Brain microvascular endothelial cell (primary cell): ENCODE measurements at regions not wholly inside any gene's neighbourhood (a gene's known extent, or its start where the extent isn't known, plus 50 kb on each side); places are given as distances from the start of the nearest gene placed in this dataset.

Experiments
- DNase-seq: peaks from one replicate; pipeline ENCODE4 v3.0.0-alpha.2; 2020
- H3K27ac ChIP-seq: fragments of 250-450 bp; sonication (Bioruptor Pico); 2 replicates; pipeline ENCODE4 v1.5.1; 2020; ENCODE audit warnings: mild to moderate bottlenecking, moderate library complexity
- H3K27me3 ChIP-seq: fragments of 250-450 bp; sonication (Bioruptor Pico); replicated peaks from 2 replicates; pipeline ENCODE4 v1.5.1; 2020; ENCODE audit warnings: mild to moderate bottlenecking
- H3K36me3 ChIP-seq: fragments of 250-450 bp; sonication (Bioruptor Pico); replicated peaks from 2 replicates; pipeline ENCODE4 v1.5.1; 2020; ENCODE audit warnings: mild to moderate bottlenecking
- H3K4me3 ChIP-seq: 2 replicates; pipeline ENCODE4 v1.5.1; 2011; ENCODE audit warnings: low read depth, mild to moderate bottlenecking, control low read depth, low read length, moderate library complexity
- in situ Hi-C: cut with HindIII; loops from 2 replicates; pipeline ENCODE4 v1.10.0; 2017; ENCODE audit warnings: low sequenced_read_pairs, low pct_ligation_motif_present
- TF ChIP-seq, protein P1 (sequence below): IDR thresholded peaks from 2 replicates; pipeline ENCODE4 v1.5.1; 2011; ENCODE audit warnings: low read depth, mild to moderate bottlenecking, moderate library complexity, low read length, control low read depth, inconsistent platforms; ENCODE audit errors: missing control alignments

DNA sequence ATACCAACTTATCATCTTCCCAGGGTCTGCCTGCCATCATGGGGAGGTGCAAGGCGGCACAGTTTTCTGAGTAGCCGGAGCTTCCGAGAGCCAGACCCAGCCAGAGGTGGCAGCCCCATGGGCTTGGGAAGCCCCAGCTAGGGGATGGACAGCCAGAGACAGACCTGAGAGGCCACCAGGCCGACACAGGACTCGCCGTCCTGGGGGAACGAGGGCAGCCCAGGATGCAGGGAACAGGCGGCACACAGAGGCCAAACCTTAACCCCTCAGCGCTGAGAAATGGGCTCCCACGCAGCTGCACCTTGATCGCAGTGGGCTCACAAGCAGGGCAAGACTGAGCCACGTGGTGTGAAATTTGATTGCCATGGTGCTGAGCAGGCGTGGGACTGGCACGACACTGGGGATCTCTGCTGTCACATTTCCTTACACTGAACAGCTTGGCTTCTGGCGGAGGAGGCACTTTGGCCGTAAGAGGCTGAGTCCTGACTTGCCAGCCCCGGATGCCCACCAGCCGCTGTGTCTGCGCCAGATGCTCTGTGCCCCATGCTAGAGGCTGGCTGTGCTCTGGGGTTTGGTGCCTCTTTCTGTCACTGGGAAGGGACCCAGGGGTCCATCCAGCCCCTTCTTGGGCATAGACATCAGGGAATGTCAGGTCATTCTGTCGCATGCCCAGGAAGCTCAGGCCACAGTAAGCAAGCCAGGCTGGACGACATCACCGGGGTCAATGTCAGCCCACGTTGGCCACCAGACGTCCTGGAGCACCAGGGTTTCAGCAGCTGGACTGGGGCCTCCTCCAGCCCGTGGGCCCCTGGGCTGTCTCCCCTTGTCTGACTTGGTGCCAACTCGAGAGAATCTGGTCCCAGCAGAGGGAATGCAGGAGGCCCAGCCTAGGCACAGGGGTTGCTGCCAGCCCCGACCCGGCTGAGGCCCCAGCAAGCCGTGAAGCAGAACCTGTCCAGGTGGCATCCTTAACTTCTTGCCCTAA, 312.1 kb upstream of the MYT1L start:
- in situ Hi-C loops: no loop called here
- Histone ChIP-seq H3K36me3 (no peaks in the 10 kb centered on the region), H3K4me3 (no peak overlapping the region), H3K27me3 (no peaks in the 10 kb centered on the region), H3K27ac (no peak overlapping the region)
- DNase-seq: no peak
- TF ChIP-seq, protein P1, sequence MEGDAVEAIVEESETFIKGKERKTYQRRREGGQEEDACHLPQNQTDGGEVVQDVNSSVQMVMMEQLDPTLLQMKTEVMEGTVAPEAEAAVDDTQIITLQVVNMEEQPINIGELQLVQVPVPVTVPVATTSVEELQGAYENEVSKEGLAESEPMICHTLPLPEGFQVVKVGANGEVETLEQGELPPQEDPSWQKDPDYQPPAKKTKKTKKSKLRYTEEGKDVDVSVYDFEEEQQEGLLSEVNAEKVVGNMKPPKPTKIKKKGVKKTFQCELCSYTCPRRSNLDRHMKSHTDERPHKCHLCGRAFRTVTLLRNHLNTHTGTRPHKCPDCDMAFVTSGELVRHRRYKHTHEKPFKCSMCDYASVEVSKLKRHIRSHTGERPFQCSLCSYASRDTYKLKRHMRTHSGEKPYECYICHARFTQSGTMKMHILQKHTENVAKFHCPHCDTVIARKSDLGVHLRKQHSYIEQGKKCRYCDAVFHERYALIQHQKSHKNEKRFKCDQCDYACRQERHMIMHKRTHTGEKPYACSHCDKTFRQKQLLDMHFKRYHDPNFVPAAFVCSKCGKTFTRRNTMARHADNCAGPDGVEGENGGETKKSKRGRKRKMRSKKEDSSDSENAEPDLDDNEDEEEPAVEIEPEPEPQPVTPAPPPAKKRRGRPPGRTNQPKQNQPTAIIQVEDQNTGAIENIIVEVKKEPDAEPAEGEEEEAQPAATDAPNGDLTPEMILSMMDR: no peak

DNA sequence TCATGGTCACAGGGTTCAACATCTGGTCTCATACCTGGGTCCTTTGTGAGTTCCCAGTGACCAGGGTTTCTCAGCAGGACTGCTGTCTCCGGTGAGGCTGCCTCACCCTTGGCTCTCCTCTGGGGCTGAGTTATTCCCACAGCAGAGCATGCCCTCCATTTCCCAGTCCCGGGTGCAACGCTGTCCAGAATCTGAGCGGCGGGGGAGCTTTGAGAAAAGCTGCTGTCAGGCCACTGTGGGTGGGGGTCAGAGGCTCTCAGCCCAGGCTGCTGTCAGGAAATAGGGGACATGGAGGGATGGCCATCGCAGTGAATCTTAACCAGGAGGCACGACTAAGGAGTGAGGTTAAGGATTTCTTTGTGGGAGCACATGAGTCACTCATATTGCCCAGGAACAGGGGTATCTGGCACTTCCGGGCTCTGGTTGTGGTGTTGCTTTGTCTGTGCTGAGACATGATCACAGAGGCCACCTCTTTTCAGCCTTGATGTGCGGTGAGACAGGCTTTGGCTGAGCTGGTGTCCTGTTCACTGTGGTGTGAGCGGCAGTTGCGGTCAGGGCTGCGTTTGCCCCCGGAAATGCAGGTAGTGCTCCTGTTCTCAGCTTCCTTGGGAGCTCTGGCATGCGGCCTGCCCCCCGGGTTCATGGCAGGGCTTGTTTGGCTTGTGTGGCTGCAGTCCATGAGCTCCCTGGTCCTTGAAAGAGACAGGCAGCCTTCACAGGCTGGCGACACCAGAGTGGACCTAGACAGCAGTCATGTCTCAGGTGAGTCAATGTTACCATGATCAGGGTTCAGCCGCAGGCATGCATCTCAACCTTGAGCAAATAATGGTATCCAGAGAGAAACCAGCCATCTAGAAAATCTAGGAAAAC, 310.7 kb upstream of the MYT1L start:
- H3K27ac ChIP-seq: no peak overlapping the region
- no peaks in the 10 kb centered on the region for H3K27me3 ChIP-seq
- no peak overlapping the region for H3K4me3 ChIP-seq
- in situ Hi-C loops: no loop called here
- TF ChIP-seq, protein P1: no peak
- H3K36me3 ChIP-seq: no peaks in the 10 kb centered on the region
- DNase-seq: no peak

DNA sequence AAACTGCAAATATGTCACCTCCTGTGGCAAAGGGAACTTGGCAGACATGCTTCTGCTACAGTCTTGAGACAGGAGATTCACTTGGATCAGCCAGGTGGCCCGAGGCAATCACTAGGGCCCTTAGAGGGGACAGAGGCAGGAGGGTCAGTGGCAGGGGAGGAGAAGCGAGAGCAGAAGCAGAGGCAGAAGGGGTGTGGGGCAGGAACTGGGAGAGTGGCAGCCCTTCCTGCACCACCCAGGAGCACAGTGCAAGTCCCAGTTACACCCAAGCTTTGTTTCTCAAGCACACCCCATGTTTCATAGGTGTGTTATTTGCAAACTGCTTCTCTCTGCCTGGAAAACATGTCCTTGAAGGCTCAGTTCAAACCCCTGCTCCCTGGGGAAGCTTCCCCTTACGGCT, 309.7 kb upstream of the MYT1L start:
- TF ChIP-seq, protein P1: no peak
- Histone ChIP-seq H3K27ac (no peak overlapping the region), H3K4me3 (no peak overlapping the region), H3K27me3 (no peaks in the 10 kb centered on the region), H3K36me3 (no peaks in the 10 kb centered on the region)
- in situ Hi-C loops: no loop called here
- no peak for DNase-seq

DNA sequence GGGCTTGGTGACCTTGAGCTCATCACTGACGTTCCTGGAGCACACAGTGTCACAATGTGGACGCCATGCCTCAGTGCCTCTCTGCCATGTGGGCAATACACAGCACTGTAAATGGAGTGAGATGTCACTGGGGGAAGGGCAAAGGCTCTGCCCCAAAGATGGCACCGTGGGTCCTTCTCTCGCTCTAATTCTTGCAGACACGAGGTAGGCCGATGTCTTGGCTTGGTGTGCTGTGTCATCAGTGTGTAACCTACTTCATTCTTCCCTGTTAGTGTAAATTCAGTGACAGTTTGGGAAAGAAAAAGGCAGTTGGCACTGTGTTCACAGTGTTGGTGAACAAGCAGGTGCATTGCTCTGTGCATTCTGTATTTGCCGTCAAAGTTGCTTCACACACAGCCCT, 309.3 kb upstream of the MYT1L start:
- TF ChIP-seq, protein P1: no peak
- no peak for DNase-seq
- no peaks in the 10 kb centered on the region for H3K27me3 ChIP-seq
- in situ Hi-C loops: no loop called here
- no peak overlapping the region for H3K27ac ChIP-seq
- no peak overlapping the region for H3K4me3 ChIP-seq
- H3K36me3 ChIP-seq: no peaks in the 10 kb centered on the region

DNA sequence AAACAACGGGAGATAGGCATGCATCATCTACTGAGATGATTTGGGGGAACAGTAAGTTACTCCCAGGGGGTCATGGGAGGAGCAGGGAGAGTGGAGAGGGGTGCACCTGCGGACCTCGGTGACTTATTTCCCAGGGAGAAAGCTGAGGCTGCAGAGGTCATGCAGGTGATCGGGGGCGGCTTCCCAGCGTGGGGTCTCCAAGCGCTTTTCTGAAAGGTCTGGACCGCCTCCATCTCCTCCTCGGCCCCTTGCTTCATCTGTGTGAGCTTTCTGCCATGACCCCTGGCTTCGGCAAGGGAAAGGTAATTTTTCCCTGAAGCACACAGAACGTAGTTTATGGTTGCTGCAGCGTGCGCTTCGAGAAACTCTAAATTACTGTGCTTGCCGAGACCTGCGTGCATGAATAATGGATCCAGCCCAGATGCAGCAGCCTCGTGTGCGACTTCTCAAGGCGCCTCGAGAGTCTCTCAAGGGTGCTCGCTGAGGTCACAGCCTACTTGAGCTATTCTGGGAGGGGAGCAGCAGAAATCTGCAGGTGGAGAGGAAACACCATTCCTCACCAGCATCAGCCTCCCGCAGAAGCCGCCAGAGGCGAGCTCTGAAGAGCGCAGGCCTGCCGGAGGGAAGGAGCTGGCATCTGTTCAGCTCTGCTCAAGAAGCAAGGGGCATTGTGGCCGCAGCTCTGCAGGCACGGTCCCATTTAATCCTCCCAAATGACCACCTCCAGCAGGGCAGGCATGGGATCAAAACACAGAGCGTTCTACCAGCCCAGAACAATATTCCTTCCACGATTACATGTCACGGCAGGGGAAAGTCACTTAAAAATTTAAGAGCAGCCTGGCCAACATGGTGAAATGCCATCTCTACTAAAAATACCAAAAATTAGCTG, 308.4 kb upstream of the MYT1L start:
- in situ Hi-C loops: no loop called here
- TF ChIP-seq, protein P1: no peak
- H3K4me3 ChIP-seq: no peak overlapping the region
- H3K27me3 ChIP-seq: no peaks in the 10 kb centered on the region
- DNase-seq: no peak
- no peaks in the 10 kb centered on the region for H3K36me3 ChIP-seq
- H3K27ac ChIP-seq: no peak overlapping the region
